Eye (tissue), 1 donor: ENCODE measurements at regions not wholly inside any gene's neighbourhood (a gene's known extent, or its start where the extent isn't known, plus 50 kb on each side); places are given as distances from the start of the nearest gene placed in this dataset.

Experiments used
- DNase-seq: peaks from one replicate; pipeline ENCODE4 v3.0.0-alpha.2; 2015

GRCh38 chr17:69769050-69769449 is 306.0 kb upstream of the KCNJ16 start:
- DNase-seq = no peak

GRCh38 chr17:69773081-69773480 is 301.9 kb upstream of the KCNJ16 start:
- DNase-seq = no peak

- DNase-seq = no peak
Observed at GRCh38 chr17:69779378-69780214, 295.4 kb upstream of the KCNJ16 start.

GRCh38 chr17:69783865-69784264 is 291.2 kb upstream of the KCNJ16 start:
- DNase-seq = no peak

GRCh38 chr17:69788957-69789356 is 286.1 kb upstream of the KCNJ16 start:
- no peak for DNase-seq

- peak; percentile 56 for DNase-seq
Observed at GRCh38 chr17:69796078-69796477, 278.9 kb upstream of the KCNJ16 start.

GRCh38 chr17:69800870-69801269 is 274.2 kb upstream of the KCNJ16 start:
- DNase-seq = no peak

- no peak for DNase-seq
Observed at GRCh38 chr17:69801368-69801767, 273.7 kb upstream of the KCNJ16 start.

GRCh38 chr17:69802045-69802740 is 272.8 kb upstream of the KCNJ16 start:
- no peak for DNase-seq

GRCh38 chr17:69809331-69809730 is 265.7 kb upstream of the KCNJ16 start:
- DNase-seq = no peak

GRCh38 chr17:69810326-69810965 is 264.6 kb upstream of the KCNJ16 start:
- no peak for DNase-seq

GRCh38 chr17:69812240-69812837 is 262.7 kb upstream of the KCNJ16 start:
- no peak for DNase-seq

GRCh38 chr17:69814031-69814430 is 261.0 kb upstream of the KCNJ16 start:
- no peak for DNase-seq

GRCh38 chr17:69815406-69815805 is 259.6 kb upstream of the KCNJ16 start:
- no peak for DNase-seq

GRCh38 chr17:69818467-69818866 is 256.6 kb upstream of the KCNJ16 start:
- peak; percentile 3 for DNase-seq

- DNase-seq = no peak
Observed at GRCh38 chr17:69819316-69820087, 255.5 kb upstream of the KCNJ16 start.

GRCh38 chr17:69820876-69821473 is 254.1 kb upstream of the KCNJ16 start:
- DNase-seq = no peak

- no peak for DNase-seq
Observed at GRCh38 chr17:69822314-69822875, 252.6 kb upstream of the KCNJ16 start.

- peak; percentile 9 for DNase-seq
Observed at GRCh38 chr17:69828087-69828486, 246.9 kb upstream of the KCNJ16 start.

GRCh38 chr17:69834494-69834893 is 240.5 kb upstream of the KCNJ16 start:
- DNase-seq = no peak

- no peak for DNase-seq
Observed at GRCh38 chr17:69851736-69852135, 223.3 kb upstream of the KCNJ16 start.
